ENCODE measurements at regions not wholly inside any gene's neighbourhood (a gene's known extent, or its start where the extent isn't known, plus 50 kb on each side); places are given as distances from the start of the nearest gene placed in this dataset.

DNA sequence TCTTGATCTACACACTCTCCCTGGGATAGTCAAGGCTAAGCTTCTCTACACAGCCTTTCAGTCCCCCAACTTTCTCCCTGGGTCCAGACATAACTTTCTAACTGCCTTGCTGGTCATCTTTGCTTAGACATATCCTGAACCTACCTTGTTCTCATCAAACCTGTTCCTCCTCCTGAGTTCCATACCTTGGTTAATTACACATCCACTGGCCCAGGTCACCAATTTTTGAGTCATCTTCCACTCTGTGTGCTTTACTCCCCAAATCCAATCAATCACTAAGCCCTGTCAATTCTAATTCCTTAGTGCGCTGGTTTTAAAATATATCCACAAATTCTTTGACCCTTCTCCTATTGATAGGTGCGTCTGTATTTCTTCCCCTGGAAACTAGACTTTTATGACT lies 107.0 kb downstream of the EVX1 start:
- TF ChIP-seq, protein P1, sequence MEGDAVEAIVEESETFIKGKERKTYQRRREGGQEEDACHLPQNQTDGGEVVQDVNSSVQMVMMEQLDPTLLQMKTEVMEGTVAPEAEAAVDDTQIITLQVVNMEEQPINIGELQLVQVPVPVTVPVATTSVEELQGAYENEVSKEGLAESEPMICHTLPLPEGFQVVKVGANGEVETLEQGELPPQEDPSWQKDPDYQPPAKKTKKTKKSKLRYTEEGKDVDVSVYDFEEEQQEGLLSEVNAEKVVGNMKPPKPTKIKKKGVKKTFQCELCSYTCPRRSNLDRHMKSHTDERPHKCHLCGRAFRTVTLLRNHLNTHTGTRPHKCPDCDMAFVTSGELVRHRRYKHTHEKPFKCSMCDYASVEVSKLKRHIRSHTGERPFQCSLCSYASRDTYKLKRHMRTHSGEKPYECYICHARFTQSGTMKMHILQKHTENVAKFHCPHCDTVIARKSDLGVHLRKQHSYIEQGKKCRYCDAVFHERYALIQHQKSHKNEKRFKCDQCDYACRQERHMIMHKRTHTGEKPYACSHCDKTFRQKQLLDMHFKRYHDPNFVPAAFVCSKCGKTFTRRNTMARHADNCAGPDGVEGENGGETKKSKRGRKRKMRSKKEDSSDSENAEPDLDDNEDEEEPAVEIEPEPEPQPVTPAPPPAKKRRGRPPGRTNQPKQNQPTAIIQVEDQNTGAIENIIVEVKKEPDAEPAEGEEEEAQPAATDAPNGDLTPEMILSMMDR (IDR thresholded peaks at IDR 0.05; ENCODE audit: unreplicated experiment in 3 of 3) = no peak
- peaks cover 5% of the 10 kb centered on the region for H3K4me1 Mint-ChIP-seq
- peaks cover 5% of the 10 kb centered on the region for H3K27me3 Mint-ChIP-seq (ENCODE audit: low read depth)
- H3K9me3 Mint-ChIP-seq = no peaks in the 10 kb centered on the region
- no peaks in the 10 kb centered on the region for H3K36me3 Mint-ChIP-seq (ENCODE audit: low read depth)
- no peak overlapping the region for H3K27ac Mint-ChIP-seq
- H3K4me3 Mint-ChIP-seq = no peak overlapping the region

DNA sequence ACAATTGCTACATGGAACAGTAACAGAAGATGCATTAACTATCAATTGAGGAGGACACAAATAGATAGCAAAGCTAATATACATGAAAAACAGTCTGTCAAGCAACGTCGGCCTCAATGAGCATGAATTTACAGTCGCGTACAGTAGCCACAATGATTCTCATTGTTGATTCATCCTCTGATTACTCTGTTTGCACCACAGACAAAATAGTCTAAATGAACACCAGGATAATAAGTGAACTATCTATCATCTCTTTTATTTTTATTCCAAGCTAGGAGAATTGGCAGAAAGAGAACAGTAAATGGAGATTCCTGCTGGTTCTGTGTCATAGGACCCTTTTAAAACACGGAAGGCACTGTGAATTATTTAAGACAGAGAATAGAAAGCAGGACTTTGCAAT lies 108.5 kb downstream of the EVX1 start:
- Mint-ChIP-seq H3K27me3 (ENCODE audit: low read depth) (peaks cover 5% of the 10 kb centered on the region), H3K27ac (no peak overlapping the region), H3K36me3 (ENCODE audit: low read depth) (no peaks in the 10 kb centered on the region), H3K9me3 (no peaks in the 10 kb centered on the region), H3K4me3 (no peak overlapping the region), H3K4me1 (no peaks in the 10 kb centered on the region)
- TF ChIP-seq, protein P1 (IDR thresholded peaks at IDR 0.05; ENCODE audit: unreplicated experiment in 3 of 3) = no peak

DNA sequence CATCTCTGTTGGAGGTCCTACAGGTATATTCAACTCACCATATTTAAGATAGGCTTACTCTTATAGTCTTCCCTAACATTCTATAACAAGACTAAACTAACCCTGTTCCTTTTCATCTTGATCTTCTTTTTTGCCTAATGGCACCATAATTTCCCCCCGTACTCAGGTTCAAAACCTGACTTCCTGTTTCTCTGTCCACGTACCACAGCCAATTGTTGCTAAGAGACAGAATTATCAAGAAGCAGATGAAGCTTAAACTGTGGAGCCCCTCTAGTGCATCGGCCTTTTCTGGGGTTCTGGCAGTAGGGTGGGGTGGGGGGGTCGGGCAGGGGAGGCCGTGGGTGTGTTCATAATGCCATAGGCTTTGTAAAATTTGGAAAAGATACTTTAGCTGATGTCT lies 109.2 kb downstream of the EVX1 start:
- Mint-ChIP-seq H3K4me3 (no peak overlapping the region), H3K4me1 (no peaks in the 10 kb centered on the region), H3K27ac (no peak overlapping the region), H3K9me3 (no peaks in the 10 kb centered on the region), H3K27me3 (ENCODE audit: low read depth) (peaks cover 5% of the 10 kb centered on the region), H3K36me3 (ENCODE audit: low read depth) (no peaks in the 10 kb centered on the region)
- TF ChIP-seq, protein P1 (IDR thresholded peaks at IDR 0.05; ENCODE audit: unreplicated experiment in 3 of 3) = no peak

DNA sequence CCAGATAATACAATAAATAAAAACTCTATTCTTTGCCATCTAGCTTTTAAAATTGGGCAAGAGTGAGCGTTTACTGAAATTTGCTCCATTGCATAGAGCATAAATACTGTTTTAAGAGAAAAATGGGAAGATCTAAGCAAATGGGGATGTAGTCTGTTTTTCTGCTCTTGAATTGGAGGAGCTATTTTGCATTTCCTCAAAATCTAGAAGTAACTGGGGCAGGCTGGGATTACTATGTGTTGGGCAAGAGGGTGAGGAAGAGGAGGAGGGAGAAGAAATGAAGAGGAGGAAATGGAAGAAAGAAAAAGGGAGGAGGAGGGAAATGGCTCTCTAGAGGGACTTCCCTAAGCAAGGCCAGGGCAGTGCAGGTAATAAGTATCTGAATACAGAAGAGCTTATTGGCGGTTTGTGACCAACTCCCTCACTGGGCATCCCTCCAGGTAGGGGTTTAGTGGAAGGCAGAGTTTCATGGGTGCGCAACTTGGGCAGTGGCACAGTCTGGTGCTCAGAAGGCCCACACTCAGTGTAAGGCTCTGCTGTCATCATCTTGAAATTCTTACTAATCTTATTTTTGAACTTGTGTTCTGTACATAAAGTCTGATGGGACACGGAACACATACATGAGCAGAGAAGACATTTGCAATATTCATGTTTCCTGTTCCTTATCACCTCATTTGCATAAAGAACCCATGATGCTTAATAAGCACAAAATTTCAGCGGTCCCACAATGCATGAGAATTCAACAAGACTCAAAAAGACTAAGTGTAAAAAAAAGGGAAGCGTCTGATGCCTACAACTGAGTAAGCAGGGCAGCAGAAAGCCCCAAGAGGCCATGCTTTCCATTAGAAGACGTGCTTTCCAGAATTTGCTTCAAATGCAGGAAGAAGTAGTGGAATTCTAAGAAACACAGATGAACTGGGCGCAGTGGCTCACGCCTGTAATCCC lies 116.9 kb downstream of the EVX1 start:
- Mint-ChIP-seq H3K36me3 (ENCODE audit: low read depth) (no peaks in the 10 kb centered on the region), H3K9me3 (no peaks in the 10 kb centered on the region), H3K27ac (no peak overlapping the region), H3K27me3 (ENCODE audit: low read depth) (no peaks in the 10 kb centered on the region), H3K4me3 (no peak overlapping the region), H3K4me1 (no peaks in the 10 kb centered on the region)
- TF ChIP-seq, protein P1 (IDR thresholded peaks at IDR 0.05; ENCODE audit: unreplicated experiment in 3 of 3) = no peak

DNA sequence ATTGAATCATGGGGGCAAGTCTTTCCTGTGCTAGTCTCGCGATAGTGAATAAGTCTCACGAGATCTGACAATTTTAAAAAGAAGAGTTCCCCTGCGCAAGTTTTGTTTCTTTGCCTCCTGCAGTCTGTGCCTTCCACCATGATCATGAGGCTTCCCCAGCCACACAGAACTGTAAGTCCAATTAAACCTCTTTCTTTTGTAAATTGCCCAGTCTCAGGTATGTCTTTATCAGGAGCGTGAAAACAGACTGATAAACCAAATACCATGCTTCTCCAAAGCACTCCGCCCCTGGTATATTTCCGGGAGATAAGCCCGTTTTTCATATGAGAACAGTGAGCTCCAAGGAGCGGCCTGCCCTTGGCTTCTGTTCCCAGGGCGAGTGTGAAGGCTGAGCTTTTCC lies 118.9 kb downstream of the EVX1 start:
- TF ChIP-seq, protein P1 (IDR thresholded peaks at IDR 0.05; ENCODE audit: unreplicated experiment in 3 of 3) = no peak
- H3K4me1 Mint-ChIP-seq = no peaks in the 10 kb centered on the region
- no peak overlapping the region for H3K4me3 Mint-ChIP-seq
- no peaks in the 10 kb centered on the region for H3K9me3 Mint-ChIP-seq
- no peaks in the 10 kb centered on the region for H3K27me3 Mint-ChIP-seq (ENCODE audit: low read depth)
- no peaks in the 10 kb centered on the region for H3K36me3 Mint-ChIP-seq (ENCODE audit: low read depth)
- H3K27ac Mint-ChIP-seq = no peak overlapping the region

DNA sequence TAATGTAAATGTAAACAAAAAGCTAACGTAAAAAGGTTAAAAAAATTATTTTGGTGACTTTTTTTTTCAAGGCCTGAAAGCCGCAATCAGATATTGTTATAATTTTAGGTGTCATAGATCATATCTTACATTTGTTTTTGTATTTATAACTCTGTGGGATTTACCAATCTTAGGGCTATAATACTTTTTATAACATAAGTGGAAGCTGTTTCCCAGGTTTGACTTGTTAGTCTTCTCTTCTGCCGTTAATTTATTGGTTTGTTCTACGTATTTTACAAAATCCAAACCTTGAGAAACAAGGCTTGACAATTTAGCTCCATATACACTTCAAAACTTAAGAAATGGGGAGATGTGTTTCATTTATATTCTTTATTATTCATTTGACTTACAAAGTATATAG lies 119.4 kb downstream of the EVX1 start:
- Mint-ChIP-seq H3K9me3 (no peaks in the 10 kb centered on the region), H3K27me3 (ENCODE audit: low read depth) (no peaks in the 10 kb centered on the region), H3K36me3 (ENCODE audit: low read depth) (no peaks in the 10 kb centered on the region), H3K4me1 (no peaks in the 10 kb centered on the region), H3K4me3 (no peak overlapping the region), H3K27ac (no peak overlapping the region)
- TF ChIP-seq, protein P1 (IDR thresholded peaks at IDR 0.05; ENCODE audit: unreplicated experiment in 3 of 3) = no peak

All from nephron (organoid).